ENCODE measurements at regions not wholly inside any gene's neighbourhood (a gene's known extent, or its start where the extent isn't known, plus 50 kb on each side); places are given as distances from the start of the nearest gene placed in this dataset.
"Not testable (repeated sequence)": the region's sequence is repeated elsewhere in the genome, so short reads cannot be mapped to it uniquely, and the experiment has no call there.

GRCh38 chr16:22572331-22573224 lies 61.9 kb downstream of the NPIPB5 start:
- DNase-seq, result not testable (repeated sequence)

- not testable (repeated sequence) for DNase-seq
Observed at GRCh38 chr16:22573225-22573530, 62.5 kb downstream of the NPIPB5 start.

GRCh38 chr16:22576506-22576905 lies 65.8 kb downstream of the NPIPB5 start:
- DNase-seq, result not testable (repeated sequence)

GRCh38 chr16:22583195-22583594 lies 72.5 kb downstream of the NPIPB5 start:
- DNase-seq, result not testable (repeated sequence)

GRCh38 chr16:22584459-22584858 lies 73.8 kb downstream of the NPIPB5 start:
- DNase-seq, result not testable (repeated sequence)

DNA sequence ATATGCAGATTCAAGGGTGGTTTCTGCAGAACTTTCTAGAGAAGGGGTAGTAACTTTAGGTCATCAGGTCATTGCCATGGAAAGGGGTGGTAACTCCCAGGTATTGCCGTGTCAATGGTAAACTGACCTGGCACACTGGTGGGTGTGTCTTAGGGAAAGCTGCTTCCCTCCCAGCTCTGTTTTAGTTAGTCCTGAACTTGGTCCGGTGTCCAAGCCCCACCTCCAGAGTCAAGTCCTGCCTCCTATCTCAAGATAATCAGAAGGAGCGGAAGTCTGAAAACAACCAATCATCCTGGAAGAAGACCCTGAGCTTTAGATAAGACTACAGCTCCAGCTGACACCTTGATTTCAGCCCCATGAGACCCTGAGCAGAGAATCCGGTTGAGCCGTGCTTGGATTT lies 74.2 kb downstream of the NPIPB5 start:
- DNase-seq, result not testable (repeated sequence)

- not testable (repeated sequence) for DNase-seq
Observed at GRCh38 chr16:22585431-22585830, 74.7 kb downstream of the NPIPB5 start.

GRCh38 chr16:22586732-22587131 lies 76.0 kb downstream of the NPIPB5 start:
- DNase-seq, result not testable (repeated sequence)

DNA sequence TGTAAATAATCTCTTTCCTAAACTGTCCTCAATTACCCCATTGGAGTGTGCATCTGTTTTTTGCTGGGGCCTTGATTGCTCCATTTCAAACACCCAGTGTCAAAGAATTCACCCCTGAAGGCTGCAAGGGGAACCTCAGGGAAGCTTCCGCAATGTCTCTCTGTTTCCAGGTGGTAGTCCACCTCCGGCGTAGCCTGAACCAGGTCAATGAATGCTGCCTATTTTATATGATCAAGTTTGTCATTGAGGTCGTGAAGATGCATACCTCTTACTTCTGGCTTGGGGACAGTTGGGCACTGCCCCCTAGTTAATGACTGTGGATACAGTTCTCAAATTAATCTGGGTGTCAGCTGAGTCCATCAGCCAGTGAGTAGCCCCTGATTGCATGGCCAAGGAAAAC lies 79.1 kb downstream of the NPIPB5 start:
- DNase-seq, result not testable (repeated sequence)

- not testable (repeated sequence) for DNase-seq
Observed at GRCh38 chr16:22596445-22597045, 85.9 kb downstream of the NPIPB5 start.

DNA sequence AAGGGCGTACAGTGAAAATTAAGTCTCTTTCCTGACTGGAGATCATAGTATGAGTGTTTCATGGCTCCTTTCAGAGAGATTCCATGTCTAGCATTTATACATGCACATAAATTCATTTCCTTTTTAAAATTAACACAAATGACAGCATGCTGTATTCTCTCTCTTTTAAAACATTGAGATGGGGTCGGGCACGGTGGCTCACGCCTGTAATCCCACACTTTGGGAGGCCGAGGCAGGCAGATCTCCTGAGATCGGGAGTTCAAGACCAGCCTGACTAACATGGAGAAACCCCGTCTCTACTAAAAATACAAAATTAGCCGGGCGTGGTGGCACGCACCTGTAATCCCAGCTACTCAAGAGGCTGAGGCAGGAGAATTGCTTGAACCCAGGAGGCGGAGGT lies 93.1 kb downstream of the NPIPB5 start:
- DNase-seq, result not testable (repeated sequence)

GRCh38 chr16:22606619-22607018 lies 95.9 kb downstream of the NPIPB5 start:
- DNase-seq, result not testable (repeated sequence)

GRCh38 chr16:22609798-22610197 lies 99.1 kb downstream of the NPIPB5 start:
- DNase-seq, result not testable (repeated sequence)

DNA sequence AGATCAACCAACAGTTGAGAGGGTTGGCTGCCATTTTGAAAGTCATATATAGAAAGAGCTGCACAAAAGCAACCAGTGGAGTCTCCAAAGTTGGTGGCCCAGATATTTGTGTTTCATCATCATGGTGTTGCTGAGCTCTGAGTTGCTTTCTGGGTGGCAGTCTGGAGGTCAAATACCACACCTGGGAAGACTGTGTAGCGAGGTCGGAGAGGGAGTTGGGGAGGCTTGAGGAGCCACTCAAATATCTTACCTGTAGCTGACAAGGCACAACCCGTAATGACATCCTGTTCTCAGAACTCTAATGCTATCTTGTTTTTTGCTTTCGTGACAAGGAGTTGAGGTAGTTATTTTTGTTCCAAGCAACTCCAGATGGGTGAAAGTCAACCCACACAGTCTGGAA lies 100.4 kb downstream of the NPIPB5 start:
- not testable (repeated sequence) for DNase-seq

DNA sequence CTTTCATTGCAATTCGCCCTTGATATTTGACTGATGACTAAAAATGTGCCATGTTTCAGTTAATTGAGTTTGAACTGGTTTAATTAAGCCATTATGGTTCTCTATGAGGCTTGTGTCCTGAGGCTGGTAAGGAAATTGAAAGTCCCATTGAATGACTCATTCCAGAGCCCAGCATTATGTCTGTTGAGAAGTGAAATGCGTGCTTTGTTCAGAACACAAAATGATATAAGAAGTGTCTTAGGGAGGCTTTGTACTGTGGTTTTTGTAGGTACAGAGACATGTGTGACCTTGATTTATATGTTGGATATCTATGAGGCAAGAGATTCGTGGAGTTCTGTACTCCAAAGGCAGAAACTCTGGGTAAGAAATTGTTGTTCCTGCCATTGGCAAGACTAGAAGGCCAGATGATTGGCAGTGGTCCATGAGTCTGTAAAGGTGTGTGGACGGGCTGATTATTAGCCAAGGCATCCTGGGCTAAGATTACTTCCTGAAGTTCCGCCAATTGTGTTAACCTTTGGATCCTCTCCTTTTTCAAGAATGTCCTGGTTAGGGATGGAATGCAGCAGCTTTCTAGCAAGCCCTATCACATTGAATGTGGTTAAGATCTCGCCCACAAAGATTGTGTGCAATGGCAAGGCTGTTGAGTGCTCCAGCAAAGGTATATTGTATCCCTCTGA lies 103.7 kb downstream of the NPIPB5 start:
- DNase-seq, result no peak

DNA sequence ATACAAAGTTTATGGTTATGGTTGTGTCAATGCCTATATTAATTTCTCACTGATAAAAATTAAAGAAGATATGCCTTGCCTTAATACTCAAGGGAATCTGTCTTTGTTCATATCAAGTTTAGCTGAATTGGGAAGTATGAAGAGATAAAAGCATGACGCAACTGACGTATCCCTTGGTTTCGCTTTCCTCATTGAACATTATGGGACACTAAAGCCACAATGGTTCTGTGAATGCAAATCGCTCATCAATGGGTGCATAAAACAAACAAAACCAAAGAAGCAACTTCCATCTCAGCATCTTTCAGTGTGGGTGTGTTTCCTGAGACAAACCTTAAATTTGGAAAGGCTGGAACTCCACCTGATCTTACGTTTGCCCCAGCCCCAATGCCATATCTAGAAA lies 108.2 kb downstream of the NPIPB5 start:
- DNase-seq, result no peak

- no peak for DNase-seq
Observed at GRCh38 chr16:22621586-22622155, 111.0 kb downstream of the NPIPB5 start.

DNA sequence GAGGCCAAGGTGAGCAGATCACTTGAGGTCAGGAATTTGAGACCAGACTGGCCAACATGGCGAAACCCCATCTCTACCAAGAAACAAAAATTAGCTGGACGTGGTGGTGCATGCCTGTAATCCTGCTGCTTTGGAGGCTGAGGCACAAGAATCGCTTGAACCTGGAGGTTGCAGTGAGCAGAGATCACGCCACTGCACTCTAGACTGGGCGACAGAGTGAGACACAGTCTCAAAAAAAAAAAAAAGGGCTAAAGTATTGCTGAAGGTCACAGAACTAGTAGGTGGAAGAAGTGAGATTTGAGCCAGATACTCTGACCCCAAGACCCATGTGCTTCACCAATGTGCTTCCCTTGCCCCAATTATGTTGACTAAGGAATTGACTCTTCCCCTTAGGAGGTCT lies 112.0 kb downstream of the NPIPB5 start:
- DNase-seq, result no peak

GRCh38 chr16:22623351-22623781 lies 112.7 kb downstream of the NPIPB5 start:
- no peak for DNase-seq

DNA sequence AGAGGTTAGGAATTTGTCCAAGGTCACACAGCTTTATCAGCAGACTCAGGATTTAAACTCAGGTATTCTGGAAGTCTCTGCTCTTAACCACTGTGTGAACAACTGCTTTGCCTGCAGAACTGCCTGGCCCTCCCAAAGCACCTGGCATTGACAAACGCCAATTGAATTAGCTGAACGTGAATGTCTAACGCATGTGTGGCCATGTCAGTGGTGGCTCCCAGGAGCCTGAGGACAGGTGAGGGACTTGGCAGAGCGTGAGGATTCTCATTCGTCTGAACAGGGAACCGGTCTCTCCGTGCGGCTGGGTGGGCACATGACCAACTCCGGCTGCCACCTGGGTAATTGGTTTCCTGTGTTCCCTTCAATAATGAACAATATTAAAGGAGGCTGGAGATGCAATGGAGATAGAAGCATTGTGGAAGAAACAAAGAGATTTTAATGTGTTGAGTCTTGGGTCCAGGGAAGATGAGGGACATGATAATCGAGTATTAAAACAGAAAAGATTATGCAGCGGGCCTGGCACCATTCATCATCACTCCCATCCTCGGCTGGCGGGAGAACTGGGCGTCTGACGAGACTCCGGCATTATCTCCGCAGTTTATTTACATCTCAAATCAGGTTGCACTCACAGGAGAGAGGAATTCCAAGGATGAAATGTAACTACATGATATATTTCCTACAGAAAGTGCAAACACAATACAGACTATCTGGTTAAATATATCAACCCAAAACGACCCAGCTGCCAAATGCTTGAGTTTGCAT lies 113.5 kb downstream of the NPIPB5 start:
- no peak for DNase-seq

DNA sequence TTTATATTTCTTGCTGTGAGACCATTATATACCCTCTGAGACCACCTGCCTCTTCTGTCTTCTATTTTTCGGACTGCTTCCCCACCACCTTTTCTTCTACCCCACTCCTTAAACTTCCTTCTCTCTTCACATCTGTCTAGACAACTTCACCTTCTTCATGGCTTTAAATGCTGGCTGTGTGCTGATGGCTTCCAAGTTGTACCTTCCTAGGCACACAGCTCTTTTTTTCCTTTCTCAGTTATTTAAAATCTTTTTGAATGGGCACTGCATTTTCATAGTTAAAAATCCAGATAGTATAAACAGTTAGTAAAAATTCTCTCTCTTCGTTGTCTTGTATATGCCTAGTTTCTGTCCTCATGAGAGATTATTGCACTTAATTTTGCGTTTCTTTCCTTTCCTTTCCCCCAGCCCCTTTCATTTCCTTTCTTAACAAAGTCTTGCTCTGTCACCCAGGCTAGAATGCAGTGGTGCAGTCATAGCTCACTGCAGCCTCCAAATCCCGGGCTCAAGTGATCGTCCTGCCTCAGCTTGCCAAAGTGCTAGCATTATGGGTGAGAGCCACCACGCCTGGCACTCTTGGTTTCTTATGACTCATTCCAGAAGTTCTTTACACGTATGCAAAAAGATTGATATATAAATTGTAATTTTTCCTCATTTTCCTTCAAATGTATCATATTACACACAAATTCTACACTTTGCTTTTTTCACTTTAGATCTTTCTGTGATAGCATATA lies 114.3 kb downstream of the NPIPB5 start:
- DNase-seq, result no peak

DNA sequence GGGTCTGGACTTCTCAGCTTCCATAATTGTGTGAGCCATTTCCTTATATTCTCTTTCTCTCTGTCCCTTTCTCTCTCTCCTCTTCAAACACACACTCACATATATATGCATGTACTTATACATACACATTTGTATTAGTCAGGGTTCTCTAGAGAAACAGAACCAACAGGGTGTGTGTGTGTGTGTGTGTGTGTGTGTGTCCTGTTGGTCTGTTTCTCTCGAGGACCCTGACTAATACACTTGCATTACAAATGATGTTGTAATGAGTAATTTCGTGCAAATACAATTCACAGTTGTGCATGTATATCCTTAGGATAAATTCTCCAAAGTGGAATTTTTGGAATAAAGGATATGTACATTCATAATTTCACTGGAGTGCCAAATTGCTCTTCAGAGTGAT lies 115.3 kb downstream of the NPIPB5 start:
- no peak for DNase-seq

All from stimulated activated CD4-positive, alpha-beta T cell treated with anti-CD3 and anti-CD28 coated beads, Interleukin-4, amount 100 ng/mL, for 4 hours (primary cell).